Uterus (tissue), 2 donors: ENCODE measurements at regions not wholly inside any gene's neighbourhood (a gene's known extent, or its start where the extent isn't known, plus 50 kb on each side); places are given as distances from the start of the nearest gene placed in this dataset.

Source experiments
- POLR2A ChIP-seq, 2 donors: fragments of 450-650 bp; IDR thresholded peaks; one replicate each; pipeline ENCODE4 v1.6.1; 2016; ENCODE audit warnings: antibody characterized with exemption in 2 of 2, mild to moderate bottlenecking in 1 of 2, moderate library complexity in 1 of 2
- TF ChIP-seq, protein P1 (sequence below), 4 experiments: fragments of 200-600 bp in 2 of 4; fragments of 450-650 bp in 2 of 4; sonication (generic) in 2 of 4; IDR thresholded peaks; one replicate each; pipeline ENCODE4 v1.5.1; 2016 to 2019; ENCODE audit warnings: antibody characterized with exemption in 4 of 4, mild to moderate bottlenecking in 2 of 4, moderate library complexity in 1 of 4

DNA sequence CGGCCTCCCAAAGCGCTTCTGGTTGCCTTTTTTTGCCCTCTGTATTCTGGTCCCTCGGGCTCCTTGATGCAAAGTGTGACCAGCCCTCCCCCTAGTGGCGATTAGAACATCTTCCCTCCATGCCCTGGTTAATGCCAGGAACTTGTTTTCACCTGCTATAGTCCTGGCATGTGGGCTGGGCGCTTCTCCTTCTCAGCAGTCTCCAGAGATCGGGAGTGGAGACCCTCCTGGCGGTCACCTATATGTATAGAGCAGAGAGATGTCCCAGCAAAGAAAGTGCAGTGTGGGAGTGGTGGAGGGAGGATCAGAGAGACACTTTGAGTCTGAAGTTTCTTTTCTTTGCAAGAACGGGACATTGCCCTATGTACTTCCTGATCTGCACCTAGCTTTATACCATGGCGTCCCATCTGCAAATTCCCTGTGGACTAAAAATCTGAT lies 264.1 kb downstream of the OTUD1 start:
- no peak for TF ChIP-seq POLR2A (IDR thresholded peaks at IDR 0.05)
- TF ChIP-seq, protein P1, sequence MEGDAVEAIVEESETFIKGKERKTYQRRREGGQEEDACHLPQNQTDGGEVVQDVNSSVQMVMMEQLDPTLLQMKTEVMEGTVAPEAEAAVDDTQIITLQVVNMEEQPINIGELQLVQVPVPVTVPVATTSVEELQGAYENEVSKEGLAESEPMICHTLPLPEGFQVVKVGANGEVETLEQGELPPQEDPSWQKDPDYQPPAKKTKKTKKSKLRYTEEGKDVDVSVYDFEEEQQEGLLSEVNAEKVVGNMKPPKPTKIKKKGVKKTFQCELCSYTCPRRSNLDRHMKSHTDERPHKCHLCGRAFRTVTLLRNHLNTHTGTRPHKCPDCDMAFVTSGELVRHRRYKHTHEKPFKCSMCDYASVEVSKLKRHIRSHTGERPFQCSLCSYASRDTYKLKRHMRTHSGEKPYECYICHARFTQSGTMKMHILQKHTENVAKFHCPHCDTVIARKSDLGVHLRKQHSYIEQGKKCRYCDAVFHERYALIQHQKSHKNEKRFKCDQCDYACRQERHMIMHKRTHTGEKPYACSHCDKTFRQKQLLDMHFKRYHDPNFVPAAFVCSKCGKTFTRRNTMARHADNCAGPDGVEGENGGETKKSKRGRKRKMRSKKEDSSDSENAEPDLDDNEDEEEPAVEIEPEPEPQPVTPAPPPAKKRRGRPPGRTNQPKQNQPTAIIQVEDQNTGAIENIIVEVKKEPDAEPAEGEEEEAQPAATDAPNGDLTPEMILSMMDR (IDR thresholded peaks at IDR 0.05) = peak; percentile 31 to 51 (median 39)
